GM12878 (cell line): ENCODE measurements at regions not wholly inside any gene's neighbourhood (a gene's known extent, or its start where the extent isn't known, plus 50 kb on each side); places are given as distances from the start of the nearest gene placed in this dataset.

Experiments
- ASH2L ChIP-seq: fragments of 300-600, 200-600 bp; sonication (generic); IDR thresholded peaks from 2 replicates; pipeline ENCODE4 v1.6.1; 2017; ENCODE audit warnings: low read depth, mild to moderate bottlenecking, borderline replicate concordance
- CHD1 ChIP-seq: IDR thresholded peaks from 2 replicates; pipeline ENCODE4 v1.6.1; 2012; ENCODE audit warnings: low read depth, low read length, improper control_type of control experiment
- HDAC2 ChIP-seq: fragments of 200-600 bp; sonication (generic); IDR thresholded peaks from 2 replicates; pipeline ENCODE4 v1.6.1; 2017
- KAT2A ChIP-seq: conservative IDR thresholded peaks from 2 replicates; pipeline ENCODE4 v1.6.1; 2011; ENCODE audit warnings: low read depth, low read length; ENCODE audit not compliant: control insufficient read depth
- NFYA ChIP-seq: IDR thresholded peaks from 2 replicates; pipeline ENCODE4 v1.6.1; 2011; ENCODE audit warnings: low read depth, mild to moderate bottlenecking, low read length, improper control_type of control experiment, borderline replicate concordance
- PML ChIP-seq: IDR thresholded peaks from 2 replicates; pipeline ENCODE4 v1.6.1; 2012; ENCODE audit warnings: low read length, inconsistent platforms
- POLR2A ChIP-seq: IDR thresholded peaks from 2 replicates; pipeline ENCODE4 v1.6.1; 2011; ENCODE audit warnings: low read depth, mild to moderate bottlenecking, low read length
- RAD51 ChIP-seq: fragments of 450-650 bp; IDR thresholded peaks from 2 replicates; pipeline ENCODE4 v1.6.1; 2016; ENCODE audit warnings: moderate library complexity, mild to moderate bottlenecking, inconsistent platforms
- RB1 ChIP-seq: fragments of 450-650 bp; formaldehyde crosslinking; IDR thresholded peaks from 2 replicates; pipeline ENCODE4 v1.6.1; 2017; ENCODE audit warnings: mild to moderate bottlenecking, borderline replicate concordance
- RBBP5 ChIP-seq: fragments of 200-600 bp; sonication (generic); conservative IDR thresholded peaks from 2 replicates; pipeline ENCODE4 v1.6.1; 2016
- SMC3 ChIP-seq: IDR thresholded peaks from 2 replicates; pipeline ENCODE4 v1.6.1; 2011; ENCODE audit warnings: low read length, improper control_type of control experiment, borderline replicate concordance
- ZZZ3 ChIP-seq: IDR thresholded peaks from 2 replicates; pipeline ENCODE4 v1.6.1; 2011; ENCODE audit warnings: low read depth; ENCODE audit not compliant: control insufficient read depth, insufficient read length
- TF ChIP-seq, protein P1 (sequence below): fragments of 450-650 bp; IDR thresholded peaks from 2 replicates; pipeline ENCODE4 v1.6.1; 2018; ENCODE audit warnings: mild to moderate bottlenecking, low read depth, moderate library complexity; ENCODE audit not compliant: partially characterized antibody
- TF ChIP-seq, protein P2 (sequence below): fragments of 450-650 bp; IDR thresholded peaks from 2 replicates; pipeline ENCODE4 v1.6.1; 2018; ENCODE audit warnings: borderline replicate concordance, mild to moderate bottlenecking; ENCODE audit not compliant: partially characterized antibody
- TF ChIP-seq, protein P3 (sequence below): IDR thresholded peaks from 2 replicates; pipeline ENCODE4 v1.6.1; 2011; ENCODE audit warnings: low read depth, low read length, improper control_type of control experiment, borderline replicate concordance

DNA sequence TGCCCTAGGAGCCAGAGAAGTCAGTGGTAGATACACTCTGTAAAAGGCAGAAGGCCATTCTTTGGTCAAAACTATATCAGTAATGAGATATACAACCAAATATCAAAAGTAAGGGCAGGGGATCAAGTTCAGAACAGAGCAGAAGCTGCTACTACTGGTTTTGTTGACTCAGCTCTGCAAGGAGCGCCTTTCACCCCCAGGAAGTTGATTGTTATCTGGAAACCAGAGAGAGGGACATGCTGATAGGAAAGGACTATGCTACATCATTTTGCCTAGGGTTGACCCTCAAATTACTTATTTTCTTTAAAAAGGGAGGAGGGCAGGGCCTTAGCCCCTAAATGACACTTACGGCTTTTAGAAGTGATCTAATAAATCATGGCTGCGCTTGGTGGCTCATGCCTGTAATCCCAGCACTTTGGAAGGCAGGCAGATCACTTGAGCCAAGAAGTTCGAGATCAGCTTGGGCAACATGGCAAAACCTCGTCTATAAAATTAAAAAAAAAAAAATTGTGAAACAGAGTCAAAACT, 194.0 kb downstream of the KLHL28 start (continued):
- TF ChIP-seq, protein P1, sequence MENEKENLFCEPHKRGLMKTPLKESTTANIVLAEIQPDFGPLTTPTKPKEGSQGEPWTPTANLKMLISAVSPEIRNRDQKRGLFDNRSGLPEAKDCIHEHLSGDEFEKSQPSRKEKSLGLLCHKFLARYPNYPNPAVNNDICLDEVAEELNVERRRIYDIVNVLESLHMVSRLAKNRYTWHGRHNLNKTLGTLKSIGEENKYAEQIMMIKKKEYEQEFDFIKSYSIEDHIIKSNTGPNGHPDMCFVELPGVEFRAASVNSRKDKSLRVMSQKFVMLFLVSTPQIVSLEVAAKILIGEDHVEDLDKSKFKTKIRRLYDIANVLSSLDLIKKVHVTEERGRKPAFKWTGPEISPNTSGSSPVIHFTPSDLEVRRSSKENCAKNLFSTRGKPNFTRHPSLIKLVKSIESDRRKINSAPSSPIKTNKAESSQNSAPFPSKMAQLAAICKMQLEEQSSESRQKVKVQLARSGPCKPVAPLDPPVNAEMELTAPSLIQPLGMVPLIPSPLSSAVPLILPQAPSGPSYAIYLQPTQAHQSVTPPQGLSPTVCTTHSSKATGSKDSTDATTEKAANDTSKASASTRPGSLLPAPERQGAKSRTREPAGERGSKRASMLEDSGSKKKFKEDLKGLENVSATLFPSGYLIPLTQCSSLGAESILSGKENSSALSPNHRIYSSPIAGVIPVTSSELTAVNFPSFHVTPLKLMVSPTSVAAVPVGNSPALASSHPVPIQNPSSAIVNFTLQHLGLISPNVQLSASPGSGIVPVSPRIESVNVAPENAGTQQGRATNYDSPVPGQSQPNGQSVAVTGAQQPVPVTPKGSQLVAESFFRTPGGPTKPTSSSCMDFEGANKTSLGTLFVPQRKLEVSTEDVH = no peak
- TF ChIP-seq NFYA (no peak), HDAC2 (no peak), RB1 (no peak), PML (no peak), RBBP5 (no peak), SMC3 (no peak), ASH2L (no peak), POLR2A (no peak), CHD1 (no peak), RAD51 (no peak), ZZZ3 (no peak), KAT2A (no peak)
- TF ChIP-seq, protein P2, sequence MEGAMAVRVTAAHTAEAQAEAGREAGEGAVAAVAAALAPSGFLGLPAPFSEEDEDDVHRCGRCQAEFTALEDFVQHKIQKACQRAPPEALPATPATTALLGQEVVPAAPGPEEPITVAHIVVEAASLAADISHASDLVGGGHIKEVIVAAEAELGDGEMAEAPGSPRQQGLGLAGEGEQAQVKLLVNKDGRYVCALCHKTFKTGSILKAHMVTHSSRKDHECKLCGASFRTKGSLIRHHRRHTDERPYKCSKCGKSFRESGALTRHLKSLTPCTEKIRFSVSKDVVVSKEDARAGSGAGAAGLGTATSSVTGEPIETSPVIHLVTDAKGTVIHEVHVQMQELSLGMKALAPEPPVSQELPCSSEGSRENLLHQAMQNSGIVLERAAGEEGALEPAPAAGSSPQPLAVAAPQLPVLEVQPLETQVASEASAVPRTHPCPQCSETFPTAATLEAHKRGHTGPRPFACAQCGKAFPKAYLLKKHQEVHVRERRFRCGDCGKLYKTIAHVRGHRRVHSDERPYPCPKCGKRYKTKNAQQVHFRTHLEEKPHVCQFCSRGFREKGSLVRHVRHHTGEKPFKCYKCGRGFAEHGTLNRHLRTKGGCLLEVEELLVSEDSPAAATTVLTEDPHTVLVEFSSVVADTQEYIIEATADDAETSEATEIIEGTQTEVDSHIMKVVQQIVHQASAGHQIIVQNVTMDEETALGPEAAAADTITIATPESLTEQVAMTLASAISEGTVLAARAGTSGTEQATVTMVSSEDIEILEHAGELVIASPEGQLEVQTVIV = no peak
- TF ChIP-seq, protein P3, sequence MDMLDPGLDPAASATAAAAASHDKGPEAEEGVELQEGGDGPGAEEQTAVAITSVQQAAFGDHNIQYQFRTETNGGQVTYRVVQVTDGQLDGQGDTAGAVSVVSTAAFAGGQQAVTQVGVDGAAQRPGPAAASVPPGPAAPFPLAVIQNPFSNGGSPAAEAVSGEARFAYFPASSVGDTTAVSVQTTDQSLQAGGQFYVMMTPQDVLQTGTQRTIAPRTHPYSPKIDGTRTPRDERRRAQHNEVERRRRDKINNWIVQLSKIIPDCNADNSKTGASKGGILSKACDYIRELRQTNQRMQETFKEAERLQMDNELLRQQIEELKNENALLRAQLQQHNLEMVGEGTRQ = no peak
- TF ChIP-seq, all 136 proteins: peak for 0
